A204.1 (cell line): ENCODE measurements at regions not wholly inside any gene's neighbourhood (a gene's known extent, or its start where the extent isn't known, plus 50 kb on each side); places are given as distances from the start of the nearest gene placed in this dataset.
A peak's percentile ranks its signal among the peaks of the same experiment; 100 is the strongest.

Experiments used
- FAIRE-seq: peaks from 2 replicates; lab custom pipeline; 2012; peaks lifted over from hg19 to GRCh38; lab: Jason Lieb, UNC

DNA sequence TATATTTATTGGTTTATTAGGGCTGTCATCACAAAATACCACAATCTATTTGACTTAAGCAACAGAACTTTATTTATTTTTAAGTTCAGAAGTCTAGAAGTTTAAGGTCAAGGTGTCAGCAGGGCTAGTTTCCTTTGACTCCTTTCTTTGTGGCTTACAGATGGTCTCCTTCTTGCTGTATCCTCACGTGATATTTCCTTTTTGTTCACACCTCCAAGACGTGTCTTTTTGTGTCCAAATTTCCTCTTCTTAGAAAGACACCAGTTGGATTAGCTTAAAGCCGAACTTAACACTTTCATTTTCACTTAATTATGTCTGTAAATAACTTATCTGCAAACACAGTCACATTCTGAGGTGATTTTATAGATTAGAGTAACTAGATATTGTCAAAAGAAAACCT, 631.4 kb upstream of the POT1 start:
- no peak for FAIRE-seq

DNA sequence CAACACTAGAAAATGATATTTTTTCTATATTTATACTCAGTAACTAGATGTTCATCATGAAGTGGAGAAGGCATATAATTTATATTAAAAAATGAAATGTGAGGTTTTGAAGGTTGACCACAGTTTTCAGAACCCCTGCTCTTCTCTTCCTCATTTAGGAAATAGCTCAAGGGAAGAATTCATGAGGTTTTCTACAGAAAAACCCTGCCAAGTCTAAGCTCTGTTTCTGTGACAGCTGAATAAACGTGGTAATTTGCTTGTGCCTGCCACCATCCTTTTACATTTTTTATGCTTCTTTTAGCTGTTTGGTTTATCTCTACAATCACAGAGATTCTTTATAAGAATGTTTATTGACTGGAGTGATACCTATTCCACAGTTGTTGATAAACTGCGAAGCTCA, 630.3 kb upstream of the POT1 start:
- FAIRE-seq: no peak

DNA sequence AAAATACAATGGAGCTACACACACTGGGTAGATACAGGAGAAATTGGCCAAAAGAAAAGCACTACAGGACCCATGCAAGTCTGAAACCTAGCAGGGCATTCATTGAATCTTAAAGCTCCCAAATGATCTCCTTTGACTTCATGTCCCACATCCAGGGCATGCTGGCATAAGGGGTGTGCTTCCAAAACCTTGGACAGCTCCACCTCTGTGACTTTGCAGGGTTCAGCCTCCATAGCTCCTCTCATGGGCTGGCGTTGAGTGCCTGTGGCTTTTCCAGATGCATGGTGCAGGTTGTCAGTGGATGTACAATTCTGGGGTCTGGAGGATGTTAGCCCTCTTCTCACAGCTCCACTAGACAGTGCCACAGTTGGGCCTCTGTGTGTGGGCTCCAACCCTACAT, 626.3 kb upstream of the POT1 start:
- no peak for FAIRE-seq

DNA sequence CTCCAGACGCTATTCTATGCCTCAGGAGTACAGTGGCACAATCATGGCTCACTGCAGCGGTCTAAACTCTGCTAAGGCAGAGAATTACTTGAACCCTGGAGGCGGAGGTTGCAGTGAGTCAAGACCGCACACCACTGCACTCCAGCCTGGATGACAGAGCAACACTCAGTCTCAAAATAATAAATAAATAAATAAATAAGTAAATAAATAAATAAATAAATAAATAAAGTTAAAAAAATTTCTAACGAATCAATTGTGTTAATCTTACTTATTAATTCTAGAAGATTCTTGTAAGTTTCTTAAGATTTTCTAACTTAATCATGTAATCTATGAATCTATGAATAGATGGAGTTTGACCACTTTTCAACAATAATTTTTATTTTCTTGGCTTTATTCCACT, 621.4 kb upstream of the POT1 start:
- no peak for FAIRE-seq

DNA sequence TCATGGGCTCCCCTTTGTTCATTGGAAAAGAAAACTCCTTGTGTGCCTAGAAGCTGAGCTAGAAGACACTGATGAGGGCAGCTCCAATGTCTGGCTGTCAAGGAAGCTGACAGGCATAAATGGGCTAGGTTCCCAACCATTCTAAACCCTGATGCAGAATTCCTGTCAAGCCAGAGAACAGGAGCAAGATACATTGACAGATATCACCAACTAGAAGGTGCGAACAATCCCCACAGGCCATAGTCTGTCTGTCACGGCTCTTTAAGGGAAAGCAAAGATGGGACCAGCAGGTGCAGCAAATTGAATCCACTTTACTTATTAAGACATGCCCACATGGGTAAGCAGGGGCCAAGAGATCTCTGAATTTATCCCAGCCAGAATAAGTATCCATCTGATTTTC, 617.9 kb upstream of the POT1 start:
- FAIRE-seq: no peak

DNA sequence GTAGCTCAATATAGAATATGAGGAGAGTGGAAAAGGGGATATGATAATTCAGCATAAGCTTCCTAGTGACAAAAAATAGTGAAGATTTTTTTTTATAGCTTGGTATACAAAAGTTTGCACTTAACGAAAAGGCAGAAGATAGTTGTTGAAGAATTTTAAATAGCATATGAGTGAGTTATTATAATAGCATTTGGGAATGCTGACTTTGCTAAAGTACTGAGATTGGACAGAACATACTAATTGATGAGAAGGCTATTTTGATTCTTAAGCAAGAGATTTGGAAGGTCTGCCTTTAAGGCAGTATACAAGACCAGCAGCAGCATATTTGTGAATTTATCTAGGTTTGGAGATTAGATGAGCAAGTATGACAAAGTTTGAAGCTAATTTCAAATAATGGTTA, 600.9 kb upstream of the POT1 start:
- FAIRE-seq: no peak

DNA sequence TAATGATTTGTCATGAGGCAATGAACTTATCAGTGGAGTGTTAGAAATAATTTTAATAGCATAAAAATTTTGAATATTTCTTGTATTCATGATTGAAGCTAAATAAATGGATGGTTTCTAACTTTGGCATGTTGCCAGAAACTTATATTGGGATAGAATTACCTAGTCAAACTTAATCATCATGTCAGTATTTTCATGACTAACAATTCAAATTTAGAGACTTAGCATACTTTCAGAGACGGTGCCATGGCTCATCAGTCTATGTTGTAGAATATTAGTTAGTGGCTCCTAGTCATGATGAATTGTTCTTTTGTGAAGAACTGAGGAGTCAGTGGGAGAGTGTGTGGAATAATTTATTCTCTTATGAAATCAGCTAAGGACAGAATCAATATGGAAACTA, 599.6 kb upstream of the POT1 start:
- FAIRE-seq: no peak

DNA sequence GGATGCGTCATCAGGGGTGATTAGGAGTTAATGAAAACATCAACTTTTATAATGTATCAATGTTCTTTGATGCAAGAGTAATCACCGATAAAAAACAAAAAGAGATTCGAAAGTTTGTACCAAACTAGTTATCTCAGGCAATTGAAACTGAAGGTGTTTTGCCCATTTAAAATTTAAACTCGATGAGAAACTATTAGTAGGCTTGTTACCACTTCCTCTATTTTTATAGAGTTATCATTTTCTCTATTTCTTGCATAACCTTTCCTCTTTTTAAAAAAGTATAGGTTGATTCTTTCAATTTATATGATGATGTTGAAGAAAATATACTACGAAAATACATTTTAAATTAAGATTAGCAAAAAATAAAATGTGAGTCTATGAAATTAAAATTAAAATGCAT, 597.3 kb upstream of the POT1 start:
- FAIRE-seq: peak; percentile 77

DNA sequence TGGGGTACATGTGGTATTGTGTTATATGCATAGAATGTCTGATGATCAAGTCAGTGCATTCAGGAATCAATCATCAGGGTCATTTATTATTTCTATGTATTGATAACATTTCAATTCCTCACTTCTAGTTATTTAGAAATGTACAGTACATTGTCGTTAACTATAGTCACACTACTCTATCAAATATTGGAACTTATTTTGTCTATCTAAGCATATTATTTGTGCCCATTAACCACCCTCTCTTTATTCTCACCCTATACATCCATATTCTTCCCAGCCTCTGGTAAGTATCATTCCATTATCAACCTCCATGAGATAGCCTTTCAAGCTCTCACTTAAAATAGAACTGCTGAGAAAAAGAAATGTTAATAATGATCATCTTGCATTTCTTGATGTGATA, 596.5 kb upstream of the POT1 start:
- no peak for FAIRE-seq

DNA sequence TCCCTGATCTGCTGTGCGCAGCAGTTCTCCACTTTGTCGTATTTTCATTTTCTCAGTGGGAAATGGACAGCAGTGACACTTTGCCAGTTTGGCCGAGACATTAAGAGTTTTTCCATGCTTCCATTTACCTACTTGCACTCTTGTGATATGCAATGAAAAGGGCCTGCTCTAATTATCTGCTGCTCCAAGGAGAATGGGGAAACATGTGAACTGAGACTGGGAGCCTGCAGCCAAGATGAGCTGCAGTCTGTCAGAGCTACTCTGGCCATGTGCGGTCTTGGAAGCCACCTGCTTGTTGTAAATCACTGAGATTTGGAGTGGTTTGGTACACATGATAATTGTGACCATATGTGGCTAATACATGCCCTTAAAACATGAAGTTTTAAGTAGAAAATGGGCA, 586.6 kb upstream of the POT1 start:
- no peak for FAIRE-seq

DNA sequence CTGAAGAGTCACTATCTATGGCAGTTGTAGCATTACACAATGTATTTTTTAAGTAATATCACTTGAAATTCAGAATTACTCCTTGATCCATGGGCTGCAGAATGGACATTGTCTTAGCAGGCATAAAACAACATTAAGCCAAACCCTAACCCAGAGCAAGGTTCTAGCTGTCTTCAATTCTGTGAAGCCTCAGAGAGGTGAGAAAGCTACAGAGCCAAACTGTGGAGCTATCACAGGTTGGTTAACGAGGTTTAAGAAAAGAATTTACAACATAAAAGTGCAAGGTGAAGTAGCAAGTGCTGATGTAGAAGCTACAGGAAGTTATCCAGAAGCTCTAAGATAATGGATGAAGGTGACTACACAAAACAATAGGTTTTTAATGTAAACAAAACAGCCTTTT, 582.7 kb upstream of the POT1 start:
- FAIRE-seq: no peak

DNA sequence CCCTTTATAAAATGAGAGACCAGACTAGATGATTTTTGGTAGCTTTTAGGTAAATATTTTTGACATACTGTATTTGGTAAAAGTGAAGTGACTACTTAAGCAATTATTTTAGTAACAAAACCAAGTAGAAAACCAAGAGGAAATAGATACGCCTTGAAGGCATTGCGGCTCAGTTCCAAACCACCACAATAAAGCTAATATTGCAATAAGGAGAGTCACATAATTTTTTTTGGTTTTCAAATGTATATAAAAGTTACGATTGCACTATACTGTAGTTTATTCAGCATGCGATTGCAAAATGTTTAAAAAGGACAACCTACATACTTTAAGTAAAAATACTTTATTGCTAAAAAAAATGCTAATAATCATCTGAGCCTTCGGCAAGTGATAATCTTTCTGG, 581.7 kb upstream of the POT1 start:
- no peak for FAIRE-seq

DNA sequence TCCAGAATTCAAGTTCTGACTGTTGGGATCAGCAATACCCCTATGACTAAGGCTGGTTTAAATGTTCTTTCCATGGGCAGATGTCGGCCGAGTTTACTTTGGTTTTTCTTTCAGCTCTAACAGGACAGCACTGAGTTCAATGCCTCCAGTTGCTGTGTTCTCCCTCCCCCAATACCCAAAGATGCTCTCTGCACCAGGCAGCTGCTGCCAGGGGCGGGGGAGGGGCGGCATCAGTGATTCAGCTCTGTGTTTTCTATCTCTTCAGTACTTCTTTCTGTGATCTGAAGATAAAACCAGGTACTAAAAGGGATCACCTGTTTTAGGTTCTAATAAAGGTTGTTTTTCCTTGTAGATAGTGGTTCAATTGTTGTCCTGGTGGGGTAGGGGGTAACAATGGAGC, 576.7 kb upstream of the POT1 start:
- FAIRE-seq: no peak

DNA sequence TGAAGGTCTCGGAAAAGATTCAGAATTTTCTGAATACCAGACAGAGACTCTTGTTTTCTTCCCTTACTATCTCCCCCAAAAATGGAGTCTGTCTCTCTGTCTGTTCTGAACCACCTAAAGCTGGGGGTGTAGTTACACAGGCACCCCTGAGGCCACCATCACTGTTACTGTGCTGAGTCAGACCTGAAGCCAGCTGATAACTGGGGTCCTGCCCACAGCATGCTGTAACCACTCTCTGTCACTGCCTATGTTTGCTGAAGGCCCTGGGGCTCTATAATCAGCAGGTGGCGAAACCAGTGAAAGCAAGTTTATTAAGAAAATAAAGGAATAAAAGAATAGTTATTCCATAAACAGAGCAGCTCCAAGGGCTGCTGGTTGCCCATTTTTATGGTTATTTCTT, 575.2 kb upstream of the POT1 start:
- no peak for FAIRE-seq

DNA sequence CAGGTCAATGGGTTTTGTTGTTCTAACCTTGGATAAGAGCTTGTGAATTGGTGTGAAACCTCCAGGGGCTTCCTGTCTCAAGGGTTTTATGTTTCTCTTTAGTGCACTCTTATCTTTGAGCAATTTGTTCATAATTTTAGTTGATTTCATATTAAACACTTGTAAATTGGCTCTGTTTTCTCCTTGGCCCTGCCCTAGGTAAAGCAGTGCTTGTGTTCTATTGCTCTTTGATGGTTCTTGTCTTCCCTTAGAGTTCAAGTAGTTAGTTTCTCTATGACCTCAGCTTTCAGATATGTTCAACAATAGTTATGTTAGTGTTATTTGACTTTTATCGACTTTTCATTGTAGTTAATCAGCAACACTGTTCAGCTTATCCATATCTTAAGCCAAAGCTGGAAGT, 566.4 kb upstream of the POT1 start:
- no peak for FAIRE-seq

DNA sequence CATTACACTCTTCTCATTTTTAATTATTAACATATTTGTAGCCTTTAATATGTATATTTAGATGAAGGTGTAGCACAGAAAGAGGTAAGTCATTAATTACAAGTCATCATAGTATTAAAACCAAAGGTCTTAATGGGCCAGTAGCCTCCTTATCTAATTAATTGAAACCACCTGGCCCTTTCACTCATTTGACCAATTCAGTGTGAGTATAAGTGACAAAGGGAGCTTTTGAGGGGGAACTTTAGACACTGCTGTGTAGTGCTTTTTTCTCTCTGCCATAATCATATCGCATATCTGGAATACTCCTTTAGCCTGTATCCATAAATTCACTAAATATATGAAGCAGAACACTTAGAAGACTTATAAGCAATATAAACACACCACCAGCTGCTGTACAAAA, 562.9 kb upstream of the POT1 start:
- no peak for FAIRE-seq

DNA sequence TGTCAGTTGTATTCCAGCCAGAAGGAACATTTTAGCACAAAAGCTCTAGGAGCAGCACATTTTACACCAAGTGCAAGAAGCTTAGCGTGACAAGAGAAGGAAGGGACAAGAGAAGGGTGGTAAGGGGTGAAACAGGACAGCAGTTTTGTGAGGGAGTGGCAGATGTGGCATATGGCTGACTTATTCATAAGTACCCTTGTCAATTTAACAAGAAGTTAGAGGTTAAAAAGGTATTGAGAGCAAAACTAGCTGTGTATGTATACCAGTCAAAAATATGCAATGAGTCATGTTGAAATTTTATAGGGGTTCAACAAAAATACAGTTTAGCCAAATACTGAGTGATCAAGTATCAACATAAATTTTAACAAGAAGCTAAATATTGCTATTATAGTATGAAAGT, 561.5 kb upstream of the POT1 start:
- no peak for FAIRE-seq

DNA sequence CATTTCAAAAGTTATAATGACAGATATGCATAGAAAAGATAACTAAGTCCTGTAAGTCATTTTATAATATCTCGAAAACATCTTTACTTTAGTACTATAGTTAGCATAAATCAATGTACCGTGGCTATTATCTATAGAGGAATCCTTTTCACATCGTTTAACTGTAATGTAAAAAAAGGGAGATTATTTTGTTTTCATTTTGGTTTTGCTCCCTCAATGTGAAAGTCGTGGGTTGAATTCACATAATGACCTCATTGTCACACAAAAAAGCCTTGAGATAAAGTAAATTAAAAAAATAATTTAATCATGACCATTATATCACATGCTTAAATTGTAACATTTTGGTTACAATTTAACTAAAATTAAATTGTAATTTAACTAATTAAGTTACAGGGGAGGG, 560.5 kb upstream of the POT1 start:
- no peak for FAIRE-seq

DNA sequence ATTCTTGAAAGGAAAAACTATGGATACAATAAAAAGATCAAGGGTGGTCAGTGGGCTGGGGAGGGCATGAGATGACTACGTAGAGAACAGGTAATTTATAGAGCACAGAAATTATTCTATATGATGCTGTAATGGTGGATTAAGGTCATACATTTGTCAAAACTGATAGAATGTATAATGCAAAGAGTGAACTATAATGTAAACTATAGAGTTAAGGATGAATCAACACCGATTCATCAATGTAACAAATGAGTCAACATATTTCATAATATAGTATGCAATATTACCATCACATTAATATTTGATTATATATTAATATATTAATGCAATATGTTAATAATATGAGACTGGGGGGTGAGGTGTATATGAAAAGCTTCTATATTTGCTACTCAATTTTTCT, 555.6 kb upstream of the POT1 start:
- FAIRE-seq: peak; percentile 29

DNA sequence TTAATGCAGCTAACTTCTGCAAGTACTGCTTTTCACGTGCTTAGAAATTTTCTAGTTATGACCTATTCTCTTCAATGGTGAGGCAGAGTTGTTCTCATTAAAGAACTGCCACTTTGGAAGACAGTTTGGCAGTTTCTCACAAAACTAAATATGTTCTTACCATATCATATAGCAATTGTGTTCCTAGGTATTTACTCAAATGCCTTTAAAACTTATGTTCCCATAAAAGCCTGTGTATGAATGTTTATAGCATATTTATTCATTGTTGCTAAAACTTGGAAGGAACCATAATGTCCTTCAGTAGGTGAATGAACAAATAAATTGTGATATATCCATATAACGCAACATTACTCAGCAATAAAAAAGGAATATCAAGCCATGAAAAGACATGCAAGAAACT, 555.1 kb upstream of the POT1 start:
- FAIRE-seq: no peak

DNA sequence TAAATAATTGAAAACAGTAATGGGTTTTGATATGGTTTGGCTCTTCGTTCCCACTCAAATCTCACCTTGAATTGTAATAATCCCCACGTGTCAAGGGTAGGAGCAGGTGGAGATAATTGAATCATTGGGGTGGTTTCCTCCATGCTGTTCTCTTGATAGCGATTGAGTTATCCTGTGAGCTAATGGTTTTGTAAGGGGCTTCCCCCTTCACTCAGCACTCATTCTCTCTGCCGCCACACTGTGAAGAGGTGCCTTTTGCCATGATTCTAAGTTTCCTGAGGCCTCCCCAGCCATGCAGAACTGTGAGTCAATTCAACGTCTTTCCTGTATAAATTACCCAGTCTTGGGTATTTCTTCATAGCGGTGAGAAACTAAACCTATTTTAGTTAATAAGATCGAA, 551.7 kb upstream of the POT1 start:
- FAIRE-seq: no peak

DNA sequence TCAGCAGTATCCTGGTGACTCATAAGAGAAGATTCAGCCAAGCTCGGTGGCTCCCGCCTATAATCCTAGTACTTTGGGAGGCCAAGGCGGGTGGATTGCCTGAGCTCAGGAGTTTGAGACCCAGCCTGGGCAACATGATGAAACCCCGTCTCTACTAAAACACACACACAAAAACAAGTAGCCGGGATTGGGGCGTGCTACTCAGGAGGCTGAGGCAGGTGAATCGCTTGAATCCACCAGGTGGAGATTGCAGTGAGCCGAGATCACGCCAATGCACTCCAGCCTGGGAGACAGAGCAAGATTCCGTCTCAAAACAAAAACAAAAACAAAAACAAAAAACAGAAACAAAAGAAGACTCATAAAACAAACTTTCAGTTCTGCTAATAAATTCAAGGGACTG, 551.1 kb upstream of the POT1 start:
- FAIRE-seq: no peak

DNA sequence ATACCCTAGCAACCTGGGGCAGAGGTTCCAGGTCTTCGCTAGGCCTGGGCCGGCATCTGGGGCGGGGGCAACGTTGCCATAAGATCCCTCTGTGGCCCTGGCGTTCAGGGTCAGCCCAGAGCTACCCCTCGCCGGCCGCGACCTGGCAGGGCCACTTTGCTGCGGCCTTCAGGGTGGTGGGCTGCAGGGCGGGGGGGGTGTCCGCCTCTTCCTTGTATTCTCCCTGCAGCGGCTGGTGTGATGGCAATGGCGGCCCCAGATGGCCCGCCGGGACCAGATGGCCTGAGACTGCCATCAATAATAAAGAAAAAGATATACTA, 539.2 kb upstream of the POT1 start:
- no peak for FAIRE-seq

DNA sequence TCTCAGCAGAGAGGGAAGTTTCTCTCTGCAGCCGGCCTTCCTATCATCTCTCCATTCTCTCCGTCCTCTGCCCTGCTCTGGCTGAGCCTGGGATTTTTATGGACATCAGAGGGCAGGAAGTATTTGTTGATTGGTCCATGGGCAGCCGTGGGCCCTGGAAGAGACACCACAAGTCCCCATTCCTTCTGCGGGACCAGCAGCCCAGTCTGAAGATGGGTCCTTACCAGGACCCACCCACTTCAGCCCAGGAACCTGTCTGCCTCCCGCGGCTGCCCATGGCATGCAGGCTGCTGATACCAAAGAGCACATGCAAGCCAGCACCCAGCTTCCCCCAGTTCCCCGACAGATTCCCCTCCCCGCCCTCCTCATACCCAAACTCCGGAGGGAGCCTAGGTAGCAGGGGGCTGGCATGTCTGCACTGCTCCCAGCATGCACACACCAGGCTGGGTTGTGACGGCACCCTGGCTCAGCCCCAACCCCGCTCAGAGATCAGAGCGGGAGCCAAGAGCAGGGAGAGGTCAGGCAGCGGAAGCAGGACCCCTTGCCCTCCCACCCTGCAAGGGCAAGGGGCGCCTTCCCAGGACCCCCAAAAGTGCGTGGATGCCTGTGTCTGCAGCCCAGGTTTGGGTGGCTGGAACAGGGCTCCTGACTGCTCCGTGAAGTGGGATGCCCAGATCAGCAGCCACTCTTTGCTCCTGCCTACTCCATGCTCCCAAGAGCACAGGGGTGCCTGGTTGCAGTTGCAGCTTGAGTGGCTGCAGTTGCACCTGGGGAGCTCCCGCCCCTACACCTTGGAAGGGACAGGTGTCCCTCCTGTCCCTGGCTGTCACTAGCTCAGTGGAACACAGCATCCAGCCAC, 538.6 kb upstream of the POT1 start:
- FAIRE-seq: no peak

DNA sequence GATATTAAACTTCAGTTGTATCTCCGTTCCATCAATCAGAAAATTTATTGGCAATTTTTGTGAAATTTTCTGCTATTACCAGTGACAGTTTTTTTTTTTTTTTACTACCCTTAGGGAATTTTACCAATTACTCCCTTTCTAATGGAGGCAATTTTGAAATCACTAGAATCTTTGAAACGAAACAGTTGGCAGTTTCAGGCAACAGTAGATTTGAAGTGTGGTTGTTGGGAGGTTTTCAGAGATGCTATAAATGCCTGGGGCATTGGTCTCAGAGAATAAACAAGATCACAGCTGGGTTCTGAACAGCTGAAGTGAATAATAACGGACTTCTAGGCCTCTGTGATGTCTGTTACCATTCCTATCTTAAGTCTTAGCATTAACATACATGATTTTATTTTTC, 535.9 kb upstream of the POT1 start:
- FAIRE-seq: no peak
